ENCODE measurements at regions not wholly inside any gene's neighbourhood (a gene's known extent, or its start where the extent isn't known, plus 50 kb on each side); places are given as distances from the start of the nearest gene placed in this dataset.

DNA sequence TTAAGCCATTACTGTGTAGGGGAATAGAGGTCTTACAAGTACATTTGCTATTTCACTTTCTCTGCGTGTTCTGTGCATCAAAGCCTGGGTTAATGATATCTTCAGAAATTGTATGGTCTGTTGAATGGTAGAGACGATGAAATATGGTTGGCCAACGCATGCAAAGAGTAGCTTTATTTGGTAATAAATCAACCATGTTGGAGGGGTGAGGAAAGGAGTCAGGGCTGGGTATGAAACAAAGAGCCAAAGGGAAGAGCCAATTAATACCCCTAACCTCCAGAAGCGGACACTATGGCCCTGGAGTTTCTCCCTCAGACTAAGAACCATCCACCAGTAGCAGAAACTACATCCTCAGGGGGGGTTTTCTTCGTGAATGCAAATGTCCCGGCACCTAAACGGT, 1974.0 kb upstream of the WWC1 start:
- peaks cover 2% of the 10 kb centered on the region for H3K27me3 Mint-ChIP-seq (ENCODE audit: low read depth)
- no peaks in the 10 kb centered on the region for H3K4me1 Mint-ChIP-seq (ENCODE audit: low read depth)
- no peaks in the 10 kb centered on the region for H3K36me3 Mint-ChIP-seq (ENCODE audit: low read depth)
- no peak overlapping the region for H3K4me3 Mint-ChIP-seq (ENCODE audit: unreplicated experiment)
- H3K27ac Mint-ChIP-seq (ENCODE audit: unreplicated experiment): no peak overlapping the region
- TF ChIP-seq CTCF (IDR thresholded peaks at IDR 0.05): no peak
- no peak for DNase-seq (ENCODE audit: low spot score)
- H3K9me3 Mint-ChIP-seq (ENCODE audit: low read depth): no peaks in the 10 kb centered on the region

GRCh38 chr5:166320920-166321480, 1970.4 kb upstream of the WWC1 start:
- no peak overlapping the region for H3K27ac Mint-ChIP-seq (ENCODE audit: unreplicated experiment)
- no peak for TF ChIP-seq CTCF (IDR thresholded peaks at IDR 0.05)
- no peak for DNase-seq (ENCODE audit: low spot score)
- peaks cover 9% of the 10 kb centered on the region for H3K27me3 Mint-ChIP-seq (ENCODE audit: low read depth)
- H3K36me3 Mint-ChIP-seq (ENCODE audit: low read depth): no peaks in the 10 kb centered on the region
- no peaks in the 10 kb centered on the region for H3K4me1 Mint-ChIP-seq (ENCODE audit: low read depth)
- no peak overlapping the region for H3K4me3 Mint-ChIP-seq (ENCODE audit: unreplicated experiment)
- H3K9me3 Mint-ChIP-seq (ENCODE audit: low read depth): no peaks in the 10 kb centered on the region

- no peaks in the 10 kb centered on the region for H3K4me1 Mint-ChIP-seq (ENCODE audit: low read depth)
- no peak for DNase-seq (ENCODE audit: low spot score)
- no peaks in the 10 kb centered on the region for H3K9me3 Mint-ChIP-seq (ENCODE audit: low read depth)
- H3K27me3 Mint-ChIP-seq (ENCODE audit: low read depth): peaks cover 9% of the 10 kb centered on the region
- no peaks in the 10 kb centered on the region for H3K36me3 Mint-ChIP-seq (ENCODE audit: low read depth)
- H3K27ac Mint-ChIP-seq (ENCODE audit: unreplicated experiment): no peak overlapping the region
- no peak for TF ChIP-seq CTCF (IDR thresholded peaks at IDR 0.05)
- H3K4me3 Mint-ChIP-seq (ENCODE audit: unreplicated experiment): no peak overlapping the region
Observed at GRCh38 chr5:166324372-166324771, 1967.1 kb upstream of the WWC1 start.

DNA sequence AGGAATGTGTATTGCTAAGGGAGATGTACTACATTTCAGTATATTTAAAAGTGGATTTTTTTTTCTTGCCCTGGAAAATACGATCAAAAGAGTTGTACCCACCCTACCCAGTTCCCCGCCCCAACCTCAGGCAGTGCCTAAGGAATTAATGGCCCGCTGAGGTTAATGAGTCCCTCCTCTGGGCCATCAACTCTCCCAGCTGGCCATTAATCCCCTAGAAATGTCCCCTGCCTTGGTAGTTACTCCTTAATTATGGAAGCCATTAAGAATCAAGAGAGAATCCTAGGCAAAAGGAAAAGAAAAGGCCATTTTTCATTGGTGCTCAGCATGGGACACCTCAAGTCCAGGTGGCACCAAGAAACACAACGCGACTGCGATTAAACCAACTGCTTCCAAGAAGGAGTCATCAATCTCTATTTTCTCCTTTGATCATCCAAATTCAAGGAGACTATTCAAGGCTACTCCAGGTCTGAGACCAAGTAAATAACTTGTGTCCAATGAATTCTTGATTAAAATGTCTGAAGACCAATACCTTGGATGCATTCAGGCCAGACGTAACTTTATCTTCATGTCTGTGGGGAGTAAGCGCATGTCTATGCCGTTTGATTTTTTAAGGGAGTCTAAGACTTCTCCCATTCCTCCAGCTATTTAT, 1962.2 kb upstream of the WWC1 start:
- Mint-ChIP-seq H3K36me3 (ENCODE audit: low read depth) (no peaks in the 10 kb centered on the region), H3K27me3 (ENCODE audit: low read depth) (peaks cover 8% of the 10 kb centered on the region), H3K4me1 (ENCODE audit: low read depth) (no peaks in the 10 kb centered on the region), H3K27ac (ENCODE audit: unreplicated experiment) (no peak overlapping the region), H3K9me3 (ENCODE audit: low read depth) (no peaks in the 10 kb centered on the region), H3K4me3 (ENCODE audit: unreplicated experiment) (no peak overlapping the region)
- TF ChIP-seq CTCF (IDR thresholded peaks at IDR 0.05): no peak
- no peak for DNase-seq (ENCODE audit: low spot score)

GRCh38 chr5:166330036-166330435, 1961.4 kb upstream of the WWC1 start:
- no peak overlapping the region for H3K27ac Mint-ChIP-seq (ENCODE audit: unreplicated experiment)
- no peaks in the 10 kb centered on the region for H3K9me3 Mint-ChIP-seq (ENCODE audit: low read depth)
- peaks cover 4% of the 10 kb centered on the region for H3K27me3 Mint-ChIP-seq (ENCODE audit: low read depth)
- H3K4me1 Mint-ChIP-seq (ENCODE audit: low read depth): no peaks in the 10 kb centered on the region
- no peak for DNase-seq (ENCODE audit: low spot score)
- no peak overlapping the region for H3K4me3 Mint-ChIP-seq (ENCODE audit: unreplicated experiment)
- TF ChIP-seq CTCF (IDR thresholded peaks at IDR 0.05): no peak
- no peaks in the 10 kb centered on the region for H3K36me3 Mint-ChIP-seq (ENCODE audit: low read depth)
